B cell (primary cell): ENCODE measurements at regions not wholly inside any gene's neighbourhood (a gene's known extent, or its start where the extent isn't known, plus 50 kb on each side); places are given as distances from the start of the nearest gene placed in this dataset.

Experiments
- ATAC-seq: fragments of 200-7000 bp; cut with Tn5 transposase; one replicate; pipeline ENCODE4 v1.10.0; 2021; ENCODE audit warnings: low read depth, mild to moderate bottlenecking, moderate number of reproducible peaks, moderate library complexity
- CTCF ChIA-PET: fragments of 350-600 bp; sonication (Branson Sonifier 250); formaldehyde crosslinking; loops from one replicate; lab custom pipeline; 2021; ENCODE audit warnings: antibody characterized with exemption, inconsistent platforms; lab: Charles Lee
- POLR2A ChIA-PET: fragments of 350-600 bp; sonication (Branson Sonifier 250); formaldehyde crosslinking; loops from one replicate; lab custom pipeline; 2021; ENCODE audit warnings: antibody characterized with exemption; lab: Charles Lee
- DNase-seq: peaks from one replicate; pipeline ENCODE4 v3.0.0; 2013
- H2AFZ ChIP-seq: 2 replicates; pipeline ENCODE4 v1.6.1; 2012; ENCODE audit warnings: mild to moderate bottlenecking, low read depth, low read length; ENCODE audit not compliant: insufficient read depth, poor library complexity, severe bottlenecking
- H3K27ac ChIP-seq, 2 donors: 1 replicate in 1 of 2; 2 replicates in 1 of 2; pipeline ENCODE4 v1.5.1; 2012 to 2013; ENCODE audit warnings: low read length in 2 of 2, mild to moderate bottlenecking in 2 of 2, moderate library complexity in 1 of 2
- H3K27me3 ChIP-seq, 4 experiments: fragments of 200-600 bp in 1 of 4; sonication (generic) in 1 of 4; replicated peaks in 1 of 4; 1 replicate in 2 of 4; 2 replicates in 2 of 4; pipeline versions ENCODE4 v1.6.1 to v1.7.0; 2013 to 2016; ENCODE audit warnings: low read length in 3 of 4, mild to moderate bottlenecking in 2 of 4, mixed read lengths in 1 of 4, moderate library complexity in 1 of 4; ENCODE audit not compliant: insufficient read depth in 4 of 4, control insufficient read depth in 3 of 4; ENCODE audit errors: control extremely low read depth in 1 of 4
- H3K36me3 ChIP-seq, 2 experiments: replicated peaks in 1 of 2; 1 replicate in 1 of 2; 2 replicates in 1 of 2; pipeline versions ENCODE4 v1.6.1 to v1.7.1; 2013; ENCODE audit warnings: low read length in 1 of 2; ENCODE audit not compliant: insufficient read depth in 2 of 2, control insufficient read depth in 1 of 2; ENCODE audit errors: control extremely low read depth in 1 of 2, extremely low read depth in 1 of 2
- H3K4me1 ChIP-seq, 2 donors: fragments of 200-600 bp in 1 of 2; sonication (generic) in 1 of 2; 1 replicate in 1 of 2; 2 replicates in 1 of 2; pipeline versions ENCODE4 v1.5.1 to v1.6.1; 2013 to 2017; ENCODE audit warnings: low read length in 2 of 2; ENCODE audit not compliant: control insufficient read depth in 2 of 2, insufficient read depth in 2 of 2
- H3K4me2 ChIP-seq: replicated peaks from 2 replicates; pipeline ENCODE3; 2012; ENCODE audit warnings: mild to moderate bottlenecking, low read depth, low read length; ENCODE audit not compliant: poor library complexity, severe bottlenecking
- H3K4me3 ChIP-seq, 5 experiments: fragments of 200-600 bp in 1 of 5; sonication (generic) in 1 of 5; 1 replicate in 3 of 5; 2 replicates in 2 of 5; pipeline versions ENCODE4 v1.5.1 to v1.7.0; 2011 to 2016; ENCODE audit warnings: low read length in 4 of 5, mild to moderate bottlenecking in 4 of 5, low read depth in 2 of 5, control low read depth in 1 of 5, moderate library complexity in 1 of 5; ENCODE audit not compliant: insufficient read depth in 1 of 5; ENCODE audit errors: control extremely low read depth in 1 of 5, extremely low read depth in 1 of 5
- H3K79me2 ChIP-seq: fragments of 200-600 bp; sonication (generic); one replicate; pipeline ENCODE4 v1.6.0; 2016; ENCODE audit warnings: low read length; ENCODE audit not compliant: control insufficient read depth, insufficient read depth
- H3K9ac ChIP-seq: fragments of 200-600 bp; sonication (generic); 2 replicates; pipeline ENCODE4 v1.6.1; 2017; ENCODE audit warnings: mild to moderate bottlenecking, low read length, moderate library complexity
- H3K9me3 ChIP-seq, 3 donors: one replicate each; pipeline versions ENCODE4 v1.6.1 to v1.7.1; 2013; ENCODE audit warnings: low read length in 2 of 3; ENCODE audit not compliant: control insufficient read depth in 2 of 3, insufficient read depth in 1 of 3; ENCODE audit errors: control extremely low read depth in 1 of 3
- H4K20me1 ChIP-seq: 2 replicates; pipeline ENCODE4 v1.6.0; 2012; ENCODE audit warnings: mild to moderate bottlenecking, low read length; ENCODE audit not compliant: insufficient read depth, control insufficient read depth, poor library complexity, severe bottlenecking
- H3K27ac Mint-ChIP-seq: one replicate; pipeline ENCODE4 v1.8.0; 2021; ENCODE audit warnings: mixed read lengths
- H3K27me3 Mint-ChIP-seq: one replicate; pipeline ENCODE4 v1.8.0; 2021; ENCODE audit warnings: mixed read lengths
- H3K4me1 Mint-ChIP-seq: one replicate; pipeline ENCODE4 v1.8.0; 2021; ENCODE audit warnings: mixed read lengths
- H3K4me3 Mint-ChIP-seq: one replicate; pipeline ENCODE4 v1.8.0; 2021; ENCODE audit warnings: mixed read lengths
- H3K9me3 Mint-ChIP-seq: one replicate; pipeline ENCODE4 v1.8.0; 2022; ENCODE audit warnings: mixed read lengths; ENCODE audit not compliant: insufficient read depth
- CTCF ChIP-seq: fragments of 200-600 bp; IDR thresholded peaks from one replicate; pipeline ENCODE4 v1.8.0; 2022; ENCODE audit warnings: antibody characterized with exemption, mild to moderate bottlenecking
- EZH2 ChIP-seq: IDR thresholded peaks from 2 replicates; pipeline ENCODE4 v1.6.1; 2012; ENCODE audit warnings: borderline replicate concordance, low read depth, mild to moderate bottlenecking, moderate library complexity, low read length; ENCODE audit not compliant: insufficient read depth, poor library complexity, severe bottlenecking
- WGBS: methylation state at CpG from one replicate; pipeline ENCODE4 v1.1.5; 2013; ENCODE audit warnings: missing lambda C conversion rate; ENCODE audit not compliant: insufficient coverage; 5-methylcytosine and 5-hydroxymethylcytosine counted together
- intact Hi-C: fragments of 100-400 bp; cut with micrococcal nuclease; formaldehyde crosslinking; loops from one replicate; pipeline ENCODE4 v1.10.0; 2022

- Mint-ChIP-seq H3K27ac (no peak overlapping the region), H3K9me3 (no peaks in the 10 kb centered on the region), H3K4me1 (no peaks in the 10 kb centered on the region), H3K4me3 (no peak overlapping the region), H3K27me3 (peaks cover 10% of the 10 kb centered on the region)
- 90% methylated on average over 2 of the region's 2 CpGs for WGBS
- Histone ChIP-seq H3K79me2 (no peaks in the 10 kb centered on the region), H3K9ac (no peak overlapping the region), H4K20me1 (no peaks in the 10 kb centered on the region), H3K36me3 (no peaks in the 10 kb centered on the region), H2AFZ (no peak overlapping the region), H3K27me3 (no peaks in the 10 kb centered on the region), H3K4me3 (no peak overlapping the region), H3K9me3 (no peaks in the 10 kb centered on the region), H3K27ac (no peak overlapping the region), H3K4me1 (no peaks in the 10 kb centered on the region), H3K4me2 (no peak overlapping the region)
- intact Hi-C loops: no loop called here
- POLR2A ChIA-PET: no interaction called here
- CTCF ChIA-PET: no interaction called here
- no peak for DNase-seq
- ATAC-seq: no peak
- TF ChIP-seq CTCF (no peak), EZH2 (no peak)
Observed at GRCh38 chr1:55777545-55777944, 562.4 kb upstream of the USP24 start.

DNA sequence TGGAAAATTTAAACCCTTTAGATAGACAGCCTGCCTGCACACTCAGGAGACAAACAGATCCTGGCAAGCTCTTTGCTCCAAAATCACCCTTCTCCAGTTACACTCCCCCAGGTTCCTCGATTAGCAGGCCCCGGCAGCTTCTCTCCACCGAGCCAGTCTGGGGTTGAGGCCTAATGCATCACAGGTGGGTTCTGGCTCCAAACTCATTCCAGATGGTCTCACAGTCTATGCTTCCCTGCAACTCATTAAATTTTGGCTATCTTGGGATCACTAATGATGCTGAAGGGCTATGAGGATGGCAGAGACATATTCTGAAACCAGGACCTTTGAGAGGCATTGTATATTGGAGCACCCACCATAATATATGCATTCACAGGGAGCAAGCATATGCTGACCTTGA is 559.8 kb upstream of the USP24 start:
- Histone ChIP-seq H3K79me2 (no peaks in the 10 kb centered on the region), H3K9ac (no peak overlapping the region), H3K4me2 (no peak overlapping the region), H2AFZ (no peak overlapping the region), H3K9me3 (no peaks in the 10 kb centered on the region), H3K27ac (no peak overlapping the region), H3K27me3 (no peaks in the 10 kb centered on the region), H3K36me3 (no peaks in the 10 kb centered on the region), H3K4me3 (no peak overlapping the region), H4K20me1 (no peaks in the 10 kb centered on the region), H3K4me1 (no peaks in the 10 kb centered on the region)
- 90% methylated on average over 3 of the region's 3 CpGs for WGBS
- POLR2A ChIA-PET: no interaction called here
- Mint-ChIP-seq H3K27me3 (peaks cover 8% of the 10 kb centered on the region), H3K4me1 (no peaks in the 10 kb centered on the region), H3K27ac (no peak overlapping the region), H3K4me3 (no peak overlapping the region), H3K9me3 (no peaks in the 10 kb centered on the region)
- CTCF ChIA-PET: no interaction called here
- no peak for ATAC-seq
- intact Hi-C loops: no loop called here
- TF ChIP-seq EZH2 (no peak), CTCF (no peak)
- DNase-seq: no peak
